Smooth muscle cell (in vitro differentiated cells): ENCODE measurements at regions not wholly inside any gene's neighbourhood (a gene's known extent, or its start where the extent isn't known, plus 50 kb on each side); places are given as distances from the start of the nearest gene placed in this dataset.
"Not testable (repeated sequence)": the region's sequence is repeated elsewhere in the genome, so short reads cannot be mapped to it uniquely, and the experiment has no call there.

Experiments
- DNase-seq: peaks from one replicate; lab custom pipeline; 2025; ENCODE audit not compliant: unreplicated experiment; lab: John Stamatoyannopoulos, UW
- H2AFZ ChIP-seq: fragments of 200-600 bp; sonication (generic); 2 replicates; pipeline ENCODE4 v1.6.0; 2016; ENCODE audit warnings: antibody characterized with exemption, low read depth, mild to moderate bottlenecking
- H3F3A ChIP-seq: fragments of 200-600 bp; sonication (generic); 2 replicates; pipeline ENCODE4 v1.6.0; 2017; ENCODE audit warnings: antibody characterized with exemption, low read depth
- H3K27ac ChIP-seq: fragments of 200-600 bp; sonication (generic); 2 replicates; pipeline ENCODE4 v1.5.1; 2016; ENCODE audit warnings: low read depth, mild to moderate bottlenecking
- H3K27me3 ChIP-seq: fragments of 200-600 bp; sonication (generic); 2 replicates; pipeline ENCODE4 v1.6.1; 2016; ENCODE audit warnings: low read depth, mild to moderate bottlenecking
- H3K36me3 ChIP-seq: fragments of 200-600 bp; sonication (generic); 2 replicates; pipeline ENCODE4 v1.5.1; 2016; ENCODE audit warnings: low read depth
- H3K4me1 ChIP-seq: fragments of 200-600 bp; sonication (generic); 2 replicates; pipeline ENCODE4 v1.5.1; 2016; ENCODE audit warnings: low read depth
- H3K4me2 ChIP-seq: fragments of 200-600 bp; sonication (generic); 2 replicates; pipeline ENCODE4 v1.6.0; 2016; ENCODE audit warnings: mild to moderate bottlenecking
- H3K4me3 ChIP-seq: fragments of 200-600 bp; sonication (generic); 2 replicates; pipeline ENCODE4 v1.5.1; 2016; ENCODE audit warnings: mild to moderate bottlenecking
- H3K79me2 ChIP-seq: fragments of 200-600 bp; sonication (generic); 2 replicates; pipeline ENCODE4 v1.6.0; 2016; ENCODE audit warnings: low read depth, mild to moderate bottlenecking
- H3K9ac ChIP-seq: fragments of 200-600 bp; sonication (generic); 2 replicates; pipeline ENCODE4 v1.6.0; 2016; ENCODE audit warnings: low read depth
- H3K9me3 ChIP-seq: fragments of 200-600 bp; sonication (generic); replicated peaks from 2 replicates; pipeline ENCODE4 v1.5.1; 2016; ENCODE audit warnings: low read depth
- H4K20me1 ChIP-seq: fragments of 200-600 bp; sonication (generic); 2 replicates; pipeline ENCODE4 v1.6.0; 2016; ENCODE audit warnings: low read depth
- WGBS: methylation state at CpG from one replicate; pipeline ENCODE4 v1.1.7; 2016; ENCODE audit warnings: low lambda C conversion rate; 5-methylcytosine and 5-hydroxymethylcytosine counted together

DNA sequence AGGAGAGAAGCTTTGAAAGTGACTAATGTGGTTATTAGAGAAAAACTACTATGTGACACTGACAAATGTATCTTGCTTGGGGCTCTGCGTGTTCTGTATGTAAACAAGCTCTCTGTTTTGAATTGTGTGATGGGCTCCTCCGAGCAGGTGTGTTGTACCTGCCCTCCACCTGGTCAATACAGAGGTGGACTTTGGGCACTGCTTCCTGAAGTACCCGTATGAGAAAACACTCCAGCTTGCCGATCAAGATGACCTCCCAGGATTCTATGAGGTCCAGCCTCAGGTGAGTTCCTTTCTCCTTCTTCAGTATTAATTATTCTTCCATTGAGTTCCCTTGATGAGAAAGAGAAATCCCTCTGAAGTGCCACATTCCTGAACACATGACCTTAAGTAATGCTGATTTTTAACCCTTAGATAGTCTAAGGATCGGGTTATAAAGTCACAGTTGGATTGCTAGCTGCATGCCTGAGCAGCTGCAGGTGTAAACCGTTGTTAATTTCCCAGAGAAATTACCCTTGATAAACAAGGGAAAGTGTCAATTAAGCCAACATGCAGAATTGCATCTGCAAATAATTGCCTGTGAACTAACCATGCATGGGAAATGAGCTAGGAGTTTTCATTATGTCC is 292.0 kb upstream of the NBPF12 start:
- H3K4me1 ChIP-seq, H3K27me3 ChIP-seq, H3K4me3 ChIP-seq, H3K9ac ChIP-seq, H3K4me2 ChIP-seq, H3F3A ChIP-seq, H3K27ac ChIP-seq, H2AFZ ChIP-seq, H3K9me3 ChIP-seq, DNase-seq, H3K79me2 ChIP-seq, H4K20me1 ChIP-seq, H3K36me3 ChIP-seq: not testable (repeated sequence)
- WGBS, result 85% methylated on average over 6 of the region's 6 CpGs

GRCh38 chr1:146641534-146641933 is 296.6 kb upstream of the NBPF12 start:
- WGBS, result 72% methylated on average over 3 of the region's 3 CpGs

GRCh38 chr1:146640671-146641070 is 297.5 kb upstream of the NBPF12 start:
- H4K20me1 ChIP-seq, H3K4me2 ChIP-seq, H3K9ac ChIP-seq, H3K4me3 ChIP-seq, H3K27me3 ChIP-seq, H3K27ac ChIP-seq, H2AFZ ChIP-seq, H3K4me1 ChIP-seq, H3F3A ChIP-seq, H3K9me3 ChIP-seq, DNase-seq, H3K36me3 ChIP-seq, H3K79me2 ChIP-seq: not testable (repeated sequence)
- 91% methylated on average over 5 of the region's 5 CpGs for WGBS

More at GRCh38 chr1:146641534-146641933, 296.6 kb upstream of the NBPF12 start:
- H3K79me2 ChIP-seq, H3K27me3 ChIP-seq, H3K4me1 ChIP-seq, H3K4me3 ChIP-seq, H3K36me3 ChIP-seq, H3K4me2 ChIP-seq, H3K9me3 ChIP-seq, H4K20me1 ChIP-seq, H3K9ac ChIP-seq, H3K27ac ChIP-seq, H2AFZ ChIP-seq, H3F3A ChIP-seq, DNase-seq: not testable (repeated sequence)

GRCh38 chr1:146630302-146630701 is 307.8 kb upstream of the NBPF12 start:
- H3K27me3 ChIP-seq, H3K4me2 ChIP-seq, H3K79me2 ChIP-seq, DNase-seq, H3K9ac ChIP-seq, H4K20me1 ChIP-seq, H3K27ac ChIP-seq, H3K36me3 ChIP-seq, H3K9me3 ChIP-seq, H2AFZ ChIP-seq, H3F3A ChIP-seq, H3K4me3 ChIP-seq, H3K4me1 ChIP-seq: not testable (repeated sequence)
- WGBS, result 50% methylated on average over 1 of the region's 1 CpG

- not testable (repeated sequence) for H2AFZ ChIP-seq, H3K27ac ChIP-seq, H3K4me1 ChIP-seq, H3K4me2 ChIP-seq, H3K27me3 ChIP-seq, H3K9me3 ChIP-seq, H3K79me2 ChIP-seq, H3K4me3 ChIP-seq, H4K20me1 ChIP-seq, H3K9ac ChIP-seq, H3F3A ChIP-seq, H3K36me3 ChIP-seq, DNase-seq
- WGBS, result 88% methylated on average over 3 of the region's 4 CpGs
These were observed 319.5 kb upstream of the NBPF12 start for GRCh38 chr1:146618582-146618981.

- not testable (repeated sequence) for H2AFZ ChIP-seq, H3K79me2 ChIP-seq, H4K20me1 ChIP-seq, H3K27me3 ChIP-seq, H3K9me3 ChIP-seq, H3K27ac ChIP-seq, H3F3A ChIP-seq, H3K9ac ChIP-seq, DNase-seq, H3K4me3 ChIP-seq, H3K4me1 ChIP-seq, H3K36me3 ChIP-seq, H3K4me2 ChIP-seq
These were observed 333.4 kb upstream of the NBPF12 start for GRCh38 chr1:146604681-146605080.

DNA sequence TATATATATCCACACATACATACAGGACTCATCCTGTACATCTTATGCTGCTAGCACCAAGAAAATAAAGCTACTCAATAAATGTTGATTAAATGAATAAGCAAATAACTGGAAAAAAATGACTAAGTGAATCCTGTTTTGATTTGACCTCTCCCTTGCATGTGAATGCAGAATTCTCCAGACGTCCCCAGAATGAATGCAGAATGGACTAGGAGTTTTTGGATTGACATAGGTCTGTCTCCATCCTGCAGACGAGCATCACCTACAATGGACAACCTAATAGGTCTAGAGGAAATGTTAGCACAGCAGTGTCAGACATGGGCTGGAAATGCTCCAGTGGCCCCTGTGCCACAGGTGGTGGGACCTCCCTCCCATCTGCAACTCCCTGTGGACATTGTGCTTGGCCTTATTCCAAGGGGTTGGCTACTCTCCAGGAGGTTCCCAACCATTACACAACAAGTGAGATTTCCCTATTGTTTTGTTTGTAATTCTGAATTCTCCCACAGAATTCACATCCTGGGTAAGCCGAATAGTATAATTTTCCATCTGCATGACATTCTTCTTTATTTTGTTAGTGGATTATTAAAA is 337.3 kb upstream of the NBPF12 start:
- H2AFZ ChIP-seq, H4K20me1 ChIP-seq, H3K27me3 ChIP-seq, H3K79me2 ChIP-seq, H3K4me1 ChIP-seq, H3K4me3 ChIP-seq, H3K4me2 ChIP-seq, H3K9ac ChIP-seq, H3K36me3 ChIP-seq, H3K9me3 ChIP-seq, H3F3A ChIP-seq, H3K27ac ChIP-seq, DNase-seq: not testable (repeated sequence)
- 88% methylated on average over 1 of the region's 3 CpGs for WGBS

DNA sequence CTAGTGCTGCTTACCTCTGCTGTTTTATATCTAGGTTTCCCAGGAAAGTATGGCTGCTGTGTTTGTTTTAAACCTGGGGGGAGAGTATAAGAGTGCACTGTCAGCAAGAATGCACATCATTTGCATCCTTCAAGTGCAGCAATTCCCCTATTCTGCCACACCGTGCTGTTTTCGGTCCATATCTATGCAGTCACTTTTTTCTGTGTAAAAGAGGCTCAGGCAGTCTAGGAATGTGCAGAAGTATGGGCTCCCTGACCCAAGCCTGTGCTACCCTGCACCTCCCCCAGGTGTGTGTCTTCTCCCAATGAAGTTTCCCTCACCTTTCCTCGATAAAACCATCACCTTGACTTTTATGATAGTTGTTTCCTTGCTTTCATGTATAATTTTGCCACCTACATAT is 338.2 kb upstream of the NBPF12 start:
- H3K4me3 ChIP-seq, H3K9ac ChIP-seq, H3K9me3 ChIP-seq, H3K79me2 ChIP-seq, H4K20me1 ChIP-seq, H3K27me3 ChIP-seq, DNase-seq, H3K27ac ChIP-seq, H3K4me2 ChIP-seq, H3K4me1 ChIP-seq, H2AFZ ChIP-seq, H3K36me3 ChIP-seq, H3F3A ChIP-seq: not testable (repeated sequence)
- WGBS, result 92% methylated on average over 1 of the region's 3 CpGs

DNA sequence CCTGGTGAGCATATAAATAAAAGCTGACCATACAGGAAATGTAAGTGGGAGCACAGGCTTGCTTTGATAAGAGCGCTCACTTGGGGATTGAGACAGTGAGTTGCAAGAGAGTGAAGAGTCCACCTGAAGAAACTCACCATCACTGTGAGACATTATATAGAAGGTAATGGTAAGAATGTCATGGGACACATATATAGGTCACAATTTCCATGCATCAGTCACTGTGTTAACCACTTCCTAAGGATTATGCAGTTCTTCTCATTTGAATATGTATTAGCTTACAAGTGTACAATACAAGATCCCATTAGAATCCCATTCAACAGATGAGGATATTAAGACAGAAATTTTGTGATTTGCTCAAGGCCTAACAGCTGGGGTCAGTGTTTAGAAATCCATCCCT is 352.4 kb upstream of the NOTCH2NLA start:
- H3K9me3 ChIP-seq, H3K27me3 ChIP-seq, H3K4me3 ChIP-seq, H4K20me1 ChIP-seq, H3K4me2 ChIP-seq, H2AFZ ChIP-seq, H3K4me1 ChIP-seq, H3K36me3 ChIP-seq, H3K27ac ChIP-seq, DNase-seq, H3F3A ChIP-seq, H3K9ac ChIP-seq, H3K79me2 ChIP-seq: not testable (repeated sequence)
- 100% methylated on average over 1 of the region's 1 CpG for WGBS
